Progenitor cell of endocrine pancreas (in vitro differentiated cells): ENCODE measurements at regions not wholly inside any gene's neighbourhood (a gene's known extent, or its start where the extent isn't known, plus 50 kb on each side); places are given as distances from the start of the nearest gene placed in this dataset.
"Not testable (repeated sequence)": the region's sequence is repeated elsewhere in the genome, so short reads cannot be mapped to it uniquely, and the experiment has no call there.

Source experiments
- DNase-seq: peaks from one replicate; pipeline ENCODE4 v3.0.0; 2021; ENCODE audit warnings: low spot score; ENCODE audit not compliant: unreplicated experiment
- H3K27ac Mint-ChIP-seq: 2 replicates; pipeline ENCODE4 v1.8.0; 2021; ENCODE audit warnings: mild to moderate bottlenecking, moderate library complexity, mixed read lengths
- H3K27me3 Mint-ChIP-seq: 2 replicates; pipeline ENCODE4 v1.8.0; 2021; ENCODE audit warnings: mixed read lengths
- H3K36me3 Mint-ChIP-seq: 2 replicates; pipeline ENCODE4 v1.8.0; 2022; ENCODE audit warnings: mixed read lengths; ENCODE audit not compliant: insufficient read depth
- H3K4me1 Mint-ChIP-seq: 2 replicates; pipeline ENCODE4 v1.8.0; 2021; ENCODE audit warnings: low read depth, mixed read lengths
- H3K4me3 Mint-ChIP-seq: 2 replicates; pipeline ENCODE4 v1.8.0; 2021; ENCODE audit warnings: low read depth, mild to moderate bottlenecking, moderate library complexity, mixed read lengths
- H3K9me3 Mint-ChIP-seq: 2 replicates; pipeline ENCODE4 v1.8.0; 2021; ENCODE audit warnings: low read depth, mixed read lengths
- CTCF ChIP-seq: fragments of 200-600 bp; sonication (generic); IDR thresholded peaks from one replicate; pipeline ENCODE4 v1.5.0; 2021; ENCODE audit warnings: antibody characterized with exemption, mild to moderate bottlenecking; ENCODE audit not compliant: unreplicated experiment

- H3K36me3 Mint-ChIP-seq: no peaks in the 10 kb centered on the region
- DNase-seq: no peak
- TF ChIP-seq CTCF: no peak
- H3K4me1 Mint-ChIP-seq: peaks cover 12% of the 10 kb centered on the region
- H3K9me3 Mint-ChIP-seq: no peaks in the 10 kb centered on the region
- H3K4me3 Mint-ChIP-seq: no peak overlapping the region
- H3K27me3 Mint-ChIP-seq: no peaks in the 10 kb centered on the region
- no peak overlapping the region for H3K27ac Mint-ChIP-seq
Observed at GRCh38 chr2:163043201-163043600, 204.6 kb upstream of the KCNH7 start.

GRCh38 chr2:163039266-163039665 lies 200.7 kb upstream of the KCNH7 start:
- H3K4me3 Mint-ChIP-seq: no peak overlapping the region
- H3K4me1 Mint-ChIP-seq: peaks cover 9% of the 10 kb centered on the region
- DNase-seq: no peak
- H3K36me3 Mint-ChIP-seq: no peaks in the 10 kb centered on the region
- no peaks in the 10 kb centered on the region for H3K27me3 Mint-ChIP-seq
- peaks cover 3% of the 10 kb centered on the region for H3K9me3 Mint-ChIP-seq
- no peak overlapping the region for H3K27ac Mint-ChIP-seq
- no peak for TF ChIP-seq CTCF

GRCh38 chr2:163028807-163029206 lies 190.2 kb upstream of the KCNH7 start:
- TF ChIP-seq CTCF: no peak
- H3K27me3 Mint-ChIP-seq: no peaks in the 10 kb centered on the region
- H3K9me3 Mint-ChIP-seq: peaks cover 5% of the 10 kb centered on the region
- H3K4me3 Mint-ChIP-seq: no peak overlapping the region
- no peak for DNase-seq
- H3K27ac Mint-ChIP-seq: no peak overlapping the region
- no peaks in the 10 kb centered on the region for H3K4me1 Mint-ChIP-seq
- no peaks in the 10 kb centered on the region for H3K36me3 Mint-ChIP-seq

- not testable (repeated sequence) for H3K4me1 Mint-ChIP-seq, H3K4me3 Mint-ChIP-seq, DNase-seq, H3K9me3 Mint-ChIP-seq, H3K27ac Mint-ChIP-seq, H3K36me3 Mint-ChIP-seq, H3K27me3 Mint-ChIP-seq
Observed at GRCh38 chr2:163026136-163026775, 187.7 kb upstream of the KCNH7 start.

GRCh38 chr2:163016882-163017281 lies 178.3 kb upstream of the KCNH7 start:
- not testable (repeated sequence) for H3K4me1 Mint-ChIP-seq, H3K27me3 Mint-ChIP-seq, DNase-seq, H3K27ac Mint-ChIP-seq, H3K4me3 Mint-ChIP-seq, H3K36me3 Mint-ChIP-seq
- H3K9me3 Mint-ChIP-seq: peaks cover 25% of the 10 kb centered on the region

GRCh38 chr2:163011000-163011399 lies 172.4 kb upstream of the KCNH7 start:
- no peak for TF ChIP-seq CTCF
- peaks cover 21% of the 10 kb centered on the region for H3K9me3 Mint-ChIP-seq
- DNase-seq: no peak
- H3K27ac Mint-ChIP-seq: no peak overlapping the region
- no peak overlapping the region for H3K4me3 Mint-ChIP-seq
- H3K4me1 Mint-ChIP-seq: no peaks in the 10 kb centered on the region
- H3K36me3 Mint-ChIP-seq: no peaks in the 10 kb centered on the region
- no peaks in the 10 kb centered on the region for H3K27me3 Mint-ChIP-seq
